Smooth muscle cell (in vitro differentiated cells): ENCODE measurements at regions not wholly inside any gene's neighbourhood (a gene's known extent, or its start where the extent isn't known, plus 50 kb on each side); places are given as distances from the start of the nearest gene placed in this dataset.

ENCODE experiments used
- DNase-seq: peaks from one replicate; lab custom pipeline; 2025; ENCODE audit not compliant: unreplicated experiment; lab: John Stamatoyannopoulos, UW
- H2AFZ ChIP-seq: fragments of 200-600 bp; sonication (generic); 2 replicates; pipeline ENCODE4 v1.6.0; 2016; ENCODE audit warnings: antibody characterized with exemption, low read depth, mild to moderate bottlenecking
- H3F3A ChIP-seq: fragments of 200-600 bp; sonication (generic); 2 replicates; pipeline ENCODE4 v1.6.0; 2017; ENCODE audit warnings: antibody characterized with exemption, low read depth
- H3K27ac ChIP-seq: fragments of 200-600 bp; sonication (generic); 2 replicates; pipeline ENCODE4 v1.5.1; 2016; ENCODE audit warnings: low read depth, mild to moderate bottlenecking
- H3K27me3 ChIP-seq: fragments of 200-600 bp; sonication (generic); 2 replicates; pipeline ENCODE4 v1.6.1; 2016; ENCODE audit warnings: low read depth, mild to moderate bottlenecking
- H3K36me3 ChIP-seq: fragments of 200-600 bp; sonication (generic); 2 replicates; pipeline ENCODE4 v1.5.1; 2016; ENCODE audit warnings: low read depth
- H3K4me1 ChIP-seq: fragments of 200-600 bp; sonication (generic); 2 replicates; pipeline ENCODE4 v1.5.1; 2016; ENCODE audit warnings: low read depth
- H3K4me2 ChIP-seq: fragments of 200-600 bp; sonication (generic); 2 replicates; pipeline ENCODE4 v1.6.0; 2016; ENCODE audit warnings: mild to moderate bottlenecking
- H3K4me3 ChIP-seq: fragments of 200-600 bp; sonication (generic); 2 replicates; pipeline ENCODE4 v1.5.1; 2016; ENCODE audit warnings: mild to moderate bottlenecking
- H3K79me2 ChIP-seq: fragments of 200-600 bp; sonication (generic); 2 replicates; pipeline ENCODE4 v1.6.0; 2016; ENCODE audit warnings: low read depth, mild to moderate bottlenecking
- H3K9ac ChIP-seq: fragments of 200-600 bp; sonication (generic); 2 replicates; pipeline ENCODE4 v1.6.0; 2016; ENCODE audit warnings: low read depth
- H3K9me3 ChIP-seq: fragments of 200-600 bp; sonication (generic); replicated peaks from 2 replicates; pipeline ENCODE4 v1.5.1; 2016; ENCODE audit warnings: low read depth
- H4K20me1 ChIP-seq: fragments of 200-600 bp; sonication (generic); 2 replicates; pipeline ENCODE4 v1.6.0; 2016; ENCODE audit warnings: low read depth
- CTCF ChIP-seq: fragments of 200-600 bp; sonication (generic); IDR thresholded peaks from 2 replicates; pipeline ENCODE4 v1.5.1; 2017; ENCODE audit warnings: borderline replicate concordance, mild to moderate bottlenecking, antibody characterized with exemption; ENCODE audit not compliant: insufficient read depth, poor library complexity, severe bottlenecking
- WGBS: methylation state at CpG from one replicate; pipeline ENCODE4 v1.1.7; 2016; ENCODE audit warnings: low lambda C conversion rate; 5-methylcytosine and 5-hydroxymethylcytosine counted together

- no peaks in the 10 kb centered on the region for H3F3A ChIP-seq
- H3K9me3 ChIP-seq: no peaks in the 10 kb centered on the region
- H3K36me3 ChIP-seq: no peaks in the 10 kb centered on the region
- no peaks in the 10 kb centered on the region for H3K27me3 ChIP-seq
- 97% methylated on average over 2 of the region's 2 CpGs for WGBS
- no peak overlapping the region for H3K9ac ChIP-seq
- no peak overlapping the region for H3K4me3 ChIP-seq
- H4K20me1 ChIP-seq: no peaks in the 10 kb centered on the region
- H3K4me1 ChIP-seq: no peaks in the 10 kb centered on the region
- DNase-seq: no peak
- H3K4me2 ChIP-seq: no peak overlapping the region
- no peak overlapping the region for H2AFZ ChIP-seq
- H3K27ac ChIP-seq: no peak overlapping the region
- no peak for TF ChIP-seq CTCF
- no peaks in the 10 kb centered on the region for H3K79me2 ChIP-seq
Measured at GRCh38 chr18:57927511-57927910, 116.5 kb upstream of the NEDD4L start.

GRCh38 chr18:57925706-57926105, 118.3 kb upstream of the NEDD4L start:
- no peaks in the 10 kb centered on the region for H3F3A ChIP-seq
- H3K4me1 ChIP-seq: no peaks in the 10 kb centered on the region
- no peak overlapping the region for H3K4me3 ChIP-seq
- H4K20me1 ChIP-seq: no peaks in the 10 kb centered on the region
- H3K9ac ChIP-seq: no peak overlapping the region
- no peak for DNase-seq
- H2AFZ ChIP-seq: no peak overlapping the region
- WGBS: 83% methylated on average over 1 of the region's 1 CpG
- no peak overlapping the region for H3K27ac ChIP-seq
- no peaks in the 10 kb centered on the region for H3K36me3 ChIP-seq
- H3K9me3 ChIP-seq: no peaks in the 10 kb centered on the region
- H3K79me2 ChIP-seq: no peaks in the 10 kb centered on the region
- H3K4me2 ChIP-seq: no peak overlapping the region
- no peaks in the 10 kb centered on the region for H3K27me3 ChIP-seq
- TF ChIP-seq CTCF: no peak

GRCh38 chr18:57923611-57924010, 120.4 kb upstream of the NEDD4L start:
- Histone ChIP-seq H2AFZ (no peak overlapping the region), H3K9me3 (no peaks in the 10 kb centered on the region), H3K36me3 (no peaks in the 10 kb centered on the region), H3K79me2 (no peaks in the 10 kb centered on the region), H3K27ac (no peak overlapping the region), H3K4me3 (no peak overlapping the region), H3K4me1 (no peaks in the 10 kb centered on the region), H3K9ac (no peak overlapping the region), H4K20me1 (no peaks in the 10 kb centered on the region), H3F3A (no peaks in the 10 kb centered on the region), H3K27me3 (no peaks in the 10 kb centered on the region), H3K4me2 (no peak overlapping the region)
- TF ChIP-seq CTCF: no peak
- no peak for DNase-seq
- 94% methylated on average over 5 of the region's 5 CpGs for WGBS

GRCh38 chr18:57922885-57923284, 119.8 kb upstream of the ATP8B1 start:
- Histone ChIP-seq H3K9me3 (no peaks in the 10 kb centered on the region), H3K4me2 (no peak overlapping the region), H3K9ac (no peak overlapping the region), H3K4me1 (no peaks in the 10 kb centered on the region), H3K36me3 (no peaks in the 10 kb centered on the region), H3K27ac (no peak overlapping the region), H4K20me1 (no peaks in the 10 kb centered on the region), H3K27me3 (no peaks in the 10 kb centered on the region), H2AFZ (no peak overlapping the region), H3K4me3 (no peak overlapping the region), H3F3A (no peaks in the 10 kb centered on the region), H3K79me2 (no peaks in the 10 kb centered on the region)
- DNase-seq: no peak
- no peak for TF ChIP-seq CTCF
- WGBS: 80% methylated on average over 3 of the region's 3 CpGs
